ENCODE measurements at regions not wholly inside any gene's neighbourhood (a gene's known extent, or its start where the extent isn't known, plus 50 kb on each side); places are given as distances from the start of the nearest gene placed in this dataset.
"Not testable (repeated sequence)": the region's sequence is repeated elsewhere in the genome, so short reads cannot be mapped to it uniquely, and the experiment has no call there.

- no peak for DNase-seq (ENCODE audit: low spot score)
Observed at GRCh38 chr2:8502316-8502715, 179.5 kb upstream of the ID2 start.

GRCh38 chr2:8505311-8505920, 176.4 kb upstream of the ID2 start:
- no peak for DNase-seq (ENCODE audit: low spot score)

- no peak for DNase-seq (ENCODE audit: low spot score)
Observed at GRCh38 chr2:8506746-8507145, 175.1 kb upstream of the ID2 start.

GRCh38 chr2:8508766-8509165, 173.1 kb upstream of the ID2 start:
- no peak for DNase-seq (ENCODE audit: low spot score)

- DNase-seq (ENCODE audit: low spot score): no peak
Observed at GRCh38 chr2:8509621-8510020, 172.2 kb upstream of the ID2 start.

GRCh38 chr2:8510055-8510454, 171.8 kb upstream of the ID2 start:
- not testable (repeated sequence) for DNase-seq (ENCODE audit: low spot score)

- DNase-seq (ENCODE audit: low spot score): no peak
Observed at GRCh38 chr2:8510519-8510918, 171.3 kb upstream of the ID2 start.

GRCh38 chr2:8511868-8512612, 169.8 kb upstream of the ID2 start:
- DNase-seq (ENCODE audit: low spot score): no peak

- DNase-seq (ENCODE audit: low spot score): no peak
Observed at GRCh38 chr2:8513601-8514273, 168.1 kb upstream of the ID2 start.

- DNase-seq (ENCODE audit: low spot score): no peak
Observed at GRCh38 chr2:8514274-8514662, 167.6 kb upstream of the ID2 start.

GRCh38 chr2:8514796-8515758, 166.8 kb upstream of the ID2 start:
- no peak for DNase-seq (ENCODE audit: low spot score)

- DNase-seq (ENCODE audit: low spot score): no peak
Observed at GRCh38 chr2:8515864-8516533, 165.9 kb upstream of the ID2 start.

- no peak for DNase-seq (ENCODE audit: low spot score)
Observed at GRCh38 chr2:8517850-8518498, 163.9 kb upstream of the ID2 start.

- no peak for DNase-seq (ENCODE audit: low spot score)
Observed at GRCh38 chr2:8518979-8519668, 162.7 kb upstream of the ID2 start.

GRCh38 chr2:8520791-8521344, 161.0 kb upstream of the ID2 start:
- DNase-seq (ENCODE audit: low spot score): no peak

- DNase-seq (ENCODE audit: low spot score): no peak
Observed at GRCh38 chr2:8522687-8523086, 159.2 kb upstream of the ID2 start.

- DNase-seq (ENCODE audit: low spot score): no peak
Observed at GRCh38 chr2:8524388-8524787, 157.5 kb upstream of the ID2 start.

GRCh38 chr2:8524823-8525222, 157.0 kb upstream of the ID2 start:
- no peak for DNase-seq (ENCODE audit: low spot score)

GRCh38 chr2:8525236-8525581, 156.6 kb upstream of the ID2 start:
- no peak for DNase-seq (ENCODE audit: low spot score)
